Astrocyte (in vitro differentiated cells and primary cell): ENCODE measurements at regions not wholly inside any gene's neighbourhood (a gene's known extent, or its start where the extent isn't known, plus 50 kb on each side); places are given as distances from the start of the nearest gene placed in this dataset.

Experiments used
- DNase-seq: peaks from one replicate; pipeline ENCODE4 v3.0.0-alpha.2; 2010; ENCODE audit warnings: low read depth
- FAIRE-seq: peaks from 2 replicates; lab custom pipeline; 2011; peaks lifted over from hg19 to GRCh38; lab: Jason Lieb, UNC
- H2AFZ ChIP-seq: 2 replicates; pipeline ENCODE4 v1.6.0; 2012; ENCODE audit warnings: low read depth, low read length, inconsistent platforms
- H3K27ac ChIP-seq: 2 replicates; pipeline ENCODE4 v1.5.1; 2011; ENCODE audit warnings: low read depth, low read length, inconsistent platforms
- H3K27me3 ChIP-seq: 2 replicates; pipeline ENCODE4 v1.6.0; 2011; ENCODE audit warnings: low read length, inconsistent platforms; ENCODE audit not compliant: insufficient read depth
- H3K36me3 ChIP-seq: 2 replicates; pipeline ENCODE4 v1.5.1; 2011; ENCODE audit warnings: low read length, inconsistent platforms; ENCODE audit not compliant: insufficient read depth
- H3K4me1 ChIP-seq: 2 replicates; pipeline ENCODE4 v1.5.1; 2011; ENCODE audit warnings: low read length, inconsistent platforms; ENCODE audit not compliant: insufficient read depth
- H3K4me2 ChIP-seq: 2 replicates; pipeline ENCODE4 v1.6.0; 2012; ENCODE audit warnings: low read length, inconsistent platforms
- H3K4me3 ChIP-seq: 2 replicates; pipeline ENCODE4 v1.5.1; 2011; ENCODE audit warnings: low read depth, mild to moderate bottlenecking, low read length, inconsistent platforms; ENCODE audit not compliant: insufficient read depth
- H3K79me2 ChIP-seq: 2 replicates; pipeline ENCODE4 v1.6.0; 2012; ENCODE audit warnings: mild to moderate bottlenecking, low read length, inconsistent platforms; ENCODE audit not compliant: insufficient read depth
- H3K9ac ChIP-seq: 2 replicates; pipeline ENCODE4 v1.6.0; 2012; ENCODE audit warnings: mild to moderate bottlenecking, low read length, inconsistent platforms
- H3K9me3 ChIP-seq: 2 replicates; pipeline ENCODE4 v1.5.1; 2012; ENCODE audit warnings: low read depth, mild to moderate bottlenecking, low read length, inconsistent platforms; ENCODE audit not compliant: insufficient read depth
- H4K20me1 ChIP-seq: 2 replicates; pipeline ENCODE4 v1.6.0; 2012; ENCODE audit warnings: low read length, inconsistent platforms; ENCODE audit not compliant: insufficient read depth
- H3K27ac Mint-ChIP-seq: one replicate; pipeline ENCODE4 v1.8.0; 2021; ENCODE audit warnings: mild to moderate bottlenecking, mixed read lengths; ENCODE audit not compliant: unreplicated experiment
- H3K27me3 Mint-ChIP-seq: one replicate; pipeline ENCODE4 v1.8.0; 2021; ENCODE audit warnings: low read depth, mixed read lengths; ENCODE audit not compliant: unreplicated experiment
- H3K36me3 Mint-ChIP-seq: one replicate; pipeline ENCODE4 v1.8.0; 2021; ENCODE audit warnings: low read depth, mixed read lengths; ENCODE audit not compliant: unreplicated experiment
- H3K4me1 Mint-ChIP-seq: one replicate; pipeline ENCODE4 v1.8.0; 2021; ENCODE audit warnings: low read depth, mixed read lengths; ENCODE audit not compliant: unreplicated experiment
- H3K4me3 Mint-ChIP-seq: one replicate; pipeline ENCODE4 v1.8.0; 2021; ENCODE audit warnings: mild to moderate bottlenecking, moderate library complexity, mixed read lengths; ENCODE audit not compliant: unreplicated experiment
- H3K9me3 Mint-ChIP-seq: one replicate; pipeline ENCODE4 v1.8.0; 2021; ENCODE audit warnings: mild to moderate bottlenecking, mixed read lengths; ENCODE audit not compliant: unreplicated experiment
- CTCF ChIP-seq: IDR thresholded peaks from 2 replicates; pipeline ENCODE4 v1.5.1; 2011; ENCODE audit warnings: low read depth, mild to moderate bottlenecking, inconsistent platforms, low read length, moderate library complexity; ENCODE audit not compliant: insufficient read depth
- EZH2 ChIP-seq: IDR thresholded peaks from 2 replicates; pipeline ENCODE4 v1.6.1; 2012; ENCODE audit warnings: mild to moderate bottlenecking, low read length, inconsistent platforms; ENCODE audit not compliant: insufficient read depth

- Mint-ChIP-seq H3K4me1 (no peaks in the 10 kb centered on the region), H3K4me3 (no peak overlapping the region), H3K27ac (no peak overlapping the region), H3K36me3 (no peaks in the 10 kb centered on the region), H3K9me3 (peaks cover 3% of the 10 kb centered on the region), H3K27me3 (no peaks in the 10 kb centered on the region)
- H3K4me2 ChIP-seq = no peak overlapping the region
- no peaks in the 10 kb centered on the region for H3K27me3 ChIP-seq
- no peaks in the 10 kb centered on the region for H3K36me3 ChIP-seq
- TF ChIP-seq CTCF (no peak), EZH2 (no peak)
- no peaks in the 10 kb centered on the region for H3K4me1 ChIP-seq
- no peak overlapping the region for H3K4me3 ChIP-seq
- H2AFZ ChIP-seq = no peak overlapping the region
- peaks cover 2% of the 10 kb centered on the region for H3K9me3 ChIP-seq
- H4K20me1 ChIP-seq = no peaks in the 10 kb centered on the region
- no peaks in the 10 kb centered on the region for H3K79me2 ChIP-seq
- H3K27ac ChIP-seq = no peak overlapping the region
- DNase-seq (no peak), FAIRE-seq (no peak)
- no peak overlapping the region for H3K9ac ChIP-seq
Observed at GRCh38 chr6:67031451-67031850, 1324.4 kb upstream of the EYS start.

DNA sequence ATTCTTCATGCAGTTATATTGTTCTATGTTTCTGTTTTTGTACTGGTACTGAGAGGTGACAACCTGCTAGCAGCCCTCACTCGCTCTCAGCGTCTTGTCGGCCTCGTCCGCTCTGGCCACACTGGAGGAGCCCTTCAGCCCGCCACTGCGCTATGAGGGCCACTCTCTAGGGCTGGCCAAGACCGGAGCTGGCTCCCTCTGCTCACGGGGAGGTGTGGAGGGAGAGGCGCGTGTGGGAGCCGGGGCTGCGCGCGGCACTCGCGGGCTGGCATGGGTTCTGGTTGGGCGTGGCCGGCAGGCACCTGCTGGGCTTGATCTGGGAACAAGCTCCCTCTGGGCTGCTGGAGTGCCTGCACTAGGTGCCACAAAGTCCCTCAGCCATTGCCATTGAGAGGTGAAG, 1323.8 kb upstream of the EYS start:
- Histone ChIP-seq H3K4me3 (no peak overlapping the region), H3K4me2 (no peak overlapping the region), H3K27me3 (no peaks in the 10 kb centered on the region), H2AFZ (no peak overlapping the region), H3K4me1 (no peaks in the 10 kb centered on the region), H3K79me2 (no peaks in the 10 kb centered on the region), H3K9me3 (peaks cover 2% of the 10 kb centered on the region), H3K9ac (no peak overlapping the region), H3K27ac (no peak overlapping the region), H4K20me1 (no peaks in the 10 kb centered on the region), H3K36me3 (no peaks in the 10 kb centered on the region)
- no peak for TF ChIP-seq EZH2
- no peak for TF ChIP-seq CTCF
- DNase-seq (no peak), FAIRE-seq (no peak)
- H3K27ac Mint-ChIP-seq = no peak overlapping the region
- no peak overlapping the region for H3K4me3 Mint-ChIP-seq
- no peaks in the 10 kb centered on the region for H3K27me3 Mint-ChIP-seq
- no peaks in the 10 kb centered on the region for H3K4me1 Mint-ChIP-seq
- peaks cover 3% of the 10 kb centered on the region for H3K9me3 Mint-ChIP-seq
- no peaks in the 10 kb centered on the region for H3K36me3 Mint-ChIP-seq

- Histone ChIP-seq H3K27ac (no peak overlapping the region), H3K4me3 (no peak overlapping the region), H4K20me1 (no peaks in the 10 kb centered on the region), H3K79me2 (no peaks in the 10 kb centered on the region), H3K4me2 (no peak overlapping the region), H3K36me3 (no peaks in the 10 kb centered on the region), H3K4me1 (no peaks in the 10 kb centered on the region), H3K9ac (no peak overlapping the region), H3K9me3 (no peaks in the 10 kb centered on the region), H3K27me3 (no peaks in the 10 kb centered on the region), H2AFZ (no peak overlapping the region)
- FAIRE-seq (no peak), DNase-seq (no peak)
- Mint-ChIP-seq H3K4me1 (no peaks in the 10 kb centered on the region), H3K27ac (no peak overlapping the region), H3K9me3 (no peaks in the 10 kb centered on the region), H3K4me3 (no peak overlapping the region), H3K27me3 (no peaks in the 10 kb centered on the region), H3K36me3 (no peaks in the 10 kb centered on the region)
- TF ChIP-seq EZH2 = no peak
- TF ChIP-seq CTCF = no peak
Observed at GRCh38 chr6:67016921-67017460, 1310.0 kb upstream of the EYS start.
